ENCODE measurements at regions not wholly inside any gene's neighbourhood (a gene's known extent, or its start where the extent isn't known, plus 50 kb on each side); places are given as distances from the start of the nearest gene placed in this dataset.

GRCh38 chr7:153576096-153576495 lies 476.1 kb upstream of the DPP6 start:
- Histone ChIP-seq H3K4me3 (ENCODE audit: low read depth, low read length, poor library complexity, severe bottlenecking) (no peak overlapping the region), H3K27ac (ENCODE audit: low read depth, low read length, poor library complexity, severe bottlenecking) (no peak overlapping the region), H3K27me3 (replicated peaks; ENCODE audit: insufficient read depth, low read depth, low read length, poor library complexity) (no peaks in the 10 kb centered on the region), H3K4me1 (ENCODE audit: insufficient read depth, low read length, poor library complexity, severe bottlenecking) (no peaks in the 10 kb centered on the region), H3K36me3 (ENCODE audit: insufficient read depth, low read length, poor library complexity, severe bottlenecking) (no peaks in the 10 kb centered on the region), H3K9me3 (ENCODE audit: low read depth, low read length, poor library complexity, severe bottlenecking) (peaks cover 47% of the 10 kb centered on the region)
- no peak for TF ChIP-seq EZH2 (IDR thresholded peaks at IDR 0.05; ENCODE audit: borderline replicate concordance, low read depth, low read length, poor library complexity, severe bottlenecking)
- TF ChIP-seq, protein P1, sequence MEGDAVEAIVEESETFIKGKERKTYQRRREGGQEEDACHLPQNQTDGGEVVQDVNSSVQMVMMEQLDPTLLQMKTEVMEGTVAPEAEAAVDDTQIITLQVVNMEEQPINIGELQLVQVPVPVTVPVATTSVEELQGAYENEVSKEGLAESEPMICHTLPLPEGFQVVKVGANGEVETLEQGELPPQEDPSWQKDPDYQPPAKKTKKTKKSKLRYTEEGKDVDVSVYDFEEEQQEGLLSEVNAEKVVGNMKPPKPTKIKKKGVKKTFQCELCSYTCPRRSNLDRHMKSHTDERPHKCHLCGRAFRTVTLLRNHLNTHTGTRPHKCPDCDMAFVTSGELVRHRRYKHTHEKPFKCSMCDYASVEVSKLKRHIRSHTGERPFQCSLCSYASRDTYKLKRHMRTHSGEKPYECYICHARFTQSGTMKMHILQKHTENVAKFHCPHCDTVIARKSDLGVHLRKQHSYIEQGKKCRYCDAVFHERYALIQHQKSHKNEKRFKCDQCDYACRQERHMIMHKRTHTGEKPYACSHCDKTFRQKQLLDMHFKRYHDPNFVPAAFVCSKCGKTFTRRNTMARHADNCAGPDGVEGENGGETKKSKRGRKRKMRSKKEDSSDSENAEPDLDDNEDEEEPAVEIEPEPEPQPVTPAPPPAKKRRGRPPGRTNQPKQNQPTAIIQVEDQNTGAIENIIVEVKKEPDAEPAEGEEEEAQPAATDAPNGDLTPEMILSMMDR (conservative IDR thresholded peaks at IDR 0.05; ENCODE audit: low read depth, low read length): no peak
- POLR2A ChIA-PET (ENCODE audit: low non-redundant PET): no interaction called here
- no peak for DNase-seq (ENCODE audit: low spot score)
- CTCF ChIA-PET: no interaction called here
- intact Hi-C loops (cut with micrococcal nuclease; ENCODE audit: unreplicated experiment): no loop called here
- no TSS peak for BruUV-seq (replicated peaks)

DNA sequence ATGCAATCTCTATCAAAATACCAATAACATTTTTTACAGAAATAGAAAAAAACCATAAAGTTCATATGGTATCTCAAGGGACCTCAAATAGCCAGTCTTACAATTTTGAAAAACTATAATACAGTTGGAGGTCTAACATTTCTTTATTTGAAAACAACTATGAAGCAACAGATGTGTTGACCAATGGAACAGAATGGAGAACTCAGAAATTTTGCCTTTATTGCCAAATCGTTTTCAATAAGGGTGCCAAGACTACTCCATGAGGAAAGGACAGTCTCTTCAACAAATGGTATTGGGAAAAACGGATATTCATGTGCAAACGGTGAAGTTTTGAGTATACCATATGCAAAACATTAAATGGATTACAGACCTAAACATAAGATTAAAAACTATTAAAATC lies 470.8 kb upstream of the DPP6 start:
- no peak for DNase-seq (ENCODE audit: low spot score)
- BruUV-seq (replicated peaks): no TSS peak
- intact Hi-C loops (cut with micrococcal nuclease; ENCODE audit: unreplicated experiment): no loop called here
- POLR2A ChIA-PET (ENCODE audit: low non-redundant PET): no interaction called here
- no peak overlapping the region for H3K27ac ChIP-seq (ENCODE audit: low read depth, low read length, poor library complexity, severe bottlenecking)
- H3K27me3 ChIP-seq (replicated peaks; ENCODE audit: insufficient read depth, low read depth, low read length, poor library complexity): no peaks in the 10 kb centered on the region
- no peaks in the 10 kb centered on the region for H3K4me1 ChIP-seq (ENCODE audit: insufficient read depth, low read length, poor library complexity, severe bottlenecking)
- H3K4me3 ChIP-seq (ENCODE audit: low read depth, low read length, poor library complexity, severe bottlenecking): no peak overlapping the region
- no peak for TF ChIP-seq EZH2 (IDR thresholded peaks at IDR 0.05; ENCODE audit: borderline replicate concordance, low read depth, low read length, poor library complexity, severe bottlenecking)
- peaks cover 27% of the 10 kb centered on the region for H3K9me3 ChIP-seq (ENCODE audit: low read depth, low read length, poor library complexity, severe bottlenecking)
- CTCF ChIA-PET: no interaction called here
- H3K36me3 ChIP-seq (ENCODE audit: insufficient read depth, low read length, poor library complexity, severe bottlenecking): no peaks in the 10 kb centered on the region

DNA sequence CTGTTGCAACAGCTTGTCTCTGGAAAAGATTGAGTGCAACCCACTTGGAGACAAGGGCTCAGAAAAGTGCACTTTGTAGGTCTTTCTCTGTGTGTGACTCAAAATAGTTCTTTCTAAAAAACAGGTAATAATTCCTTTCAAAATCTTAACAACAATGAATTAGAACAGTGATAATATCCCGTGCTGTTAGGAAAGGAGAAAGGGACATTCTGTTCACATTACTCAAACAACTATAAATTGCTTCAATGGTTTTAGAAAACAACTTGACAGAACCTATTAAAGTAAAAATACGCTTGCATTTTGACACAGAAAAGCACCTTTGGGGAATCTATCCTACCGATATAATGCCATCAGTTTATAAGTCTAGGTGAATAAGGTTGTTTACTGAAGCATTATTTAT lies 468.1 kb upstream of the DPP6 start:
- ChIA-PET CTCF (no interaction called here), POLR2A (ENCODE audit: low non-redundant PET) (no interaction called here)
- Histone ChIP-seq H3K4me1 (ENCODE audit: insufficient read depth, low read length, poor library complexity, severe bottlenecking) (no peaks in the 10 kb centered on the region), H3K4me3 (ENCODE audit: low read depth, low read length, poor library complexity, severe bottlenecking) (no peak overlapping the region), H3K27me3 (replicated peaks; ENCODE audit: insufficient read depth, low read depth, low read length, poor library complexity) (no peaks in the 10 kb centered on the region), H3K27ac (ENCODE audit: low read depth, low read length, poor library complexity, severe bottlenecking) (no peak overlapping the region), H3K9me3 (ENCODE audit: low read depth, low read length, poor library complexity, severe bottlenecking) (peaks cover 11% of the 10 kb centered on the region), H3K36me3 (ENCODE audit: insufficient read depth, low read length, poor library complexity, severe bottlenecking) (no peaks in the 10 kb centered on the region)
- no peak for DNase-seq (ENCODE audit: low spot score)
- no peak for TF ChIP-seq EZH2 (IDR thresholded peaks at IDR 0.05; ENCODE audit: borderline replicate concordance, low read depth, low read length, poor library complexity, severe bottlenecking)
- TF ChIP-seq, protein P1 (conservative IDR thresholded peaks at IDR 0.05; ENCODE audit: low read depth, low read length): no peak
- intact Hi-C loops (cut with micrococcal nuclease; ENCODE audit: unreplicated experiment): no loop called here
- BruUV-seq (replicated peaks): no TSS peak

GRCh38 chr7:153588586-153588985 lies 463.6 kb upstream of the DPP6 start:
- ChIA-PET POLR2A (ENCODE audit: low non-redundant PET) (no interaction called here), CTCF (no interaction called here)
- intact Hi-C loops (cut with micrococcal nuclease; ENCODE audit: unreplicated experiment): no loop called here
- Histone ChIP-seq H3K27ac (ENCODE audit: low read depth, low read length, poor library complexity, severe bottlenecking) (no peak overlapping the region), H3K27me3 (replicated peaks; ENCODE audit: insufficient read depth, low read depth, low read length, poor library complexity) (no peaks in the 10 kb centered on the region), H3K4me1 (ENCODE audit: insufficient read depth, low read length, poor library complexity, severe bottlenecking) (no peaks in the 10 kb centered on the region), H3K36me3 (ENCODE audit: insufficient read depth, low read length, poor library complexity, severe bottlenecking) (no peaks in the 10 kb centered on the region), H3K9me3 (ENCODE audit: low read depth, low read length, poor library complexity, severe bottlenecking) (peaks cover 11% of the 10 kb centered on the region), H3K4me3 (ENCODE audit: low read depth, low read length, poor library complexity, severe bottlenecking) (no peak overlapping the region)
- DNase-seq (ENCODE audit: low spot score): no peak
- BruUV-seq (replicated peaks): no TSS peak
- TF ChIP-seq, protein P1 (conservative IDR thresholded peaks at IDR 0.05; ENCODE audit: low read depth, low read length): no peak
- no peak for TF ChIP-seq EZH2 (IDR thresholded peaks at IDR 0.05; ENCODE audit: borderline replicate concordance, low read depth, low read length, poor library complexity, severe bottlenecking)

All from A673 (cell line).